OCI-LY7 (cell line): ENCODE measurements at regions not wholly inside any gene's neighbourhood (a gene's known extent, or its start where the extent isn't known, plus 50 kb on each side); places are given as distances from the start of the nearest gene placed in this dataset.

Experiments used
- EZH2phosphoT487 ChIP-seq: fragments of 200-600 bp; sonication (generic); IDR thresholded peaks from 2 replicates; pipeline ENCODE4 v1.6.1; 2018; ENCODE audit warnings: low read depth, borderline replicate concordance, mild to moderate bottlenecking, mixed run types, antibody characterized with exemption, low read length, moderate library complexity, mixed read lengths
- TF ChIP-seq, protein P1 (sequence below): fragments of 200-600 bp; sonication (generic); conservative IDR thresholded peaks from 2 replicates; pipeline ENCODE4 v1.5.1; 2014; ENCODE audit warnings: mild to moderate bottlenecking, antibody characterized with exemption, low read length, moderate library complexity, mixed read lengths

- TF ChIP-seq, protein P1, sequence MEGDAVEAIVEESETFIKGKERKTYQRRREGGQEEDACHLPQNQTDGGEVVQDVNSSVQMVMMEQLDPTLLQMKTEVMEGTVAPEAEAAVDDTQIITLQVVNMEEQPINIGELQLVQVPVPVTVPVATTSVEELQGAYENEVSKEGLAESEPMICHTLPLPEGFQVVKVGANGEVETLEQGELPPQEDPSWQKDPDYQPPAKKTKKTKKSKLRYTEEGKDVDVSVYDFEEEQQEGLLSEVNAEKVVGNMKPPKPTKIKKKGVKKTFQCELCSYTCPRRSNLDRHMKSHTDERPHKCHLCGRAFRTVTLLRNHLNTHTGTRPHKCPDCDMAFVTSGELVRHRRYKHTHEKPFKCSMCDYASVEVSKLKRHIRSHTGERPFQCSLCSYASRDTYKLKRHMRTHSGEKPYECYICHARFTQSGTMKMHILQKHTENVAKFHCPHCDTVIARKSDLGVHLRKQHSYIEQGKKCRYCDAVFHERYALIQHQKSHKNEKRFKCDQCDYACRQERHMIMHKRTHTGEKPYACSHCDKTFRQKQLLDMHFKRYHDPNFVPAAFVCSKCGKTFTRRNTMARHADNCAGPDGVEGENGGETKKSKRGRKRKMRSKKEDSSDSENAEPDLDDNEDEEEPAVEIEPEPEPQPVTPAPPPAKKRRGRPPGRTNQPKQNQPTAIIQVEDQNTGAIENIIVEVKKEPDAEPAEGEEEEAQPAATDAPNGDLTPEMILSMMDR, result no peak
- no peak for TF ChIP-seq EZH2phosphoT487
These were observed 503.8 kb upstream of the CCDC179 start for GRCh38 chr11:23364076-23364475.
